ENCODE measurements at regions not wholly inside any gene's neighbourhood (a gene's known extent, or its start where the extent isn't known, plus 50 kb on each side); places are given as distances from the start of the nearest gene placed in this dataset.
"Not testable (repeated sequence)": the region's sequence is repeated elsewhere in the genome, so short reads cannot be mapped to it uniquely, and the experiment has no call there.

DNA sequence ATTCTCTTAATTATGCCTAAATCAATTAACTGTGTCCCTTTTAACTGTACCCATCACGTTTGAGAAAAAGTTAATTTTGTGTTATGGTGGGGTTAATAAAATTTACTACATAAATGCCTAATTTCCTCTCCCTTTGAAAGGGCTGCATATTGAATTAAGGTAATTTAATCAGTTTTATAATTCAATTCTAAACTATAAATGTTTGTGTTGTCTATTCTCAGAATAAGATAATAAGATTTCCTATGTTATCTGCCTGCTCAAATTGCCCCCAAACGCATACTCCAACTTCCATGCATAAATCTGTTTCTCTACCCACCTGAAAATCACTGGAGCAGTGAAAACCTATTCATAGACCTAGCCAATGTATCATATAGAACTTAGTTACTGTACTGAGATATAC is 1716.1 kb downstream of the SI start:
- CTCF ChIA-PET: no interaction called here
- intact Hi-C loops (cut with micrococcal nuclease): no loop called here
- H3K27me3 Mint-ChIP-seq: no peaks in the 10 kb centered on the region
- POLR2A ChIA-PET: no interaction called here
- H3K36me3 Mint-ChIP-seq: no peaks in the 10 kb centered on the region
- no peak overlapping the region for H3K27ac Mint-ChIP-seq
- peaks cover 9% of the 10 kb centered on the region for H3K9me3 Mint-ChIP-seq
- H3K4me3 Mint-ChIP-seq: no peak overlapping the region
- no peak for DNase-seq
- H3K4me1 Mint-ChIP-seq (ENCODE audit: low read depth): no peaks in the 10 kb centered on the region

DNA sequence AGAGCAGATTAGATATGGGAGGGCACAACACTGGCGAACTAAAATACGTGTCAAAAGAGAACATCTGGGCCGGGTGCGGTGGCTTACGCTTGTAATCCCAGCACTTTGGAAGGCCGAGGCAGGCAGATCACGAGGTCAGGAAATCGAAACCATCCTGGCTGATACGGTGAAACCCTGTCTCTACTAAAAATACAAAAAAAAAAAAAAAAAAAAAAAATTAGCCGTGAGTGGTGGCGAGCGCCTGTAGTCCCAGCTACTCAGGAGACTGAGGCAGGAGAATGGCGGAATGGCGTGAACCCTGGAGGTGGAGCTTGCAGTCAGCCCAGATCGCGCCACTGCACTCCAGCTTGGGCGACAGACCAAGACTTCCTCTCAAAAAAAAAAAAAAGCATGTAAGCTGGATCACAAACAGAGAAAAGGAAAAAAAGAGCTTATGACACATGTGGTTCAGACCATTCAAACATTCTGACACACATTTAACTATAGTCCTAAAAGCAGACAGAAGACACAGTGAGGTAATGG is 1716.9 kb downstream of the SI start:
- H3K27me3 Mint-ChIP-seq; DNase-seq; H3K9me3 Mint-ChIP-seq; CTCF ChIA-PET; H3K4me1 Mint-ChIP-seq (ENCODE audit: low read depth); intact Hi-C loops (cut with micrococcal nuclease); POLR2A ChIA-PET; H3K27ac Mint-ChIP-seq; H3K4me3 Mint-ChIP-seq; H3K36me3 Mint-ChIP-seq: not testable (repeated sequence)

DNA sequence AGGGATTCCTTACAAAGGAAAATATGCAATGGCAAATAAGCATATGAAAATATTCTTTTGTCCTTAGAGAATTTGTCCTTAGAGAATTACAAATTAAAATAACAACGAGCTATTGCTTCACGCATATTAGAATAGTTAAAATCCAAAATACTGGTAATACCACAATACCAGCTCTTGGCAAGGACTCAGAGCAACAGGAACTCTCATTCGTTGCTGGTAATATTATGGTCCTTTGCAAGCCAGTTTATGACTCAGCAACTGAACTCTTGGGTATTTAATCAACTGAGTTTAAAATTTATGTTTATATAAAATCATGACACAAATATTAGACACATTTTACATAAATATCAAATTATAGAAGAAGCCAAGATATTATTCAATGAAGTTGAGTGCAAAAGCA is 1730.4 kb downstream of the SI start:
- H3K4me3 Mint-ChIP-seq: no peak overlapping the region
- POLR2A ChIA-PET: no interaction called here
- H3K27ac Mint-ChIP-seq: no peak overlapping the region
- intact Hi-C loops (cut with micrococcal nuclease): no loop called here
- no peak for DNase-seq
- peaks cover 11% of the 10 kb centered on the region for H3K9me3 Mint-ChIP-seq
- H3K36me3 Mint-ChIP-seq: no peaks in the 10 kb centered on the region
- H3K27me3 Mint-ChIP-seq: no peaks in the 10 kb centered on the region
- CTCF ChIA-PET: no interaction called here
- H3K4me1 Mint-ChIP-seq (ENCODE audit: low read depth): no peaks in the 10 kb centered on the region

DNA sequence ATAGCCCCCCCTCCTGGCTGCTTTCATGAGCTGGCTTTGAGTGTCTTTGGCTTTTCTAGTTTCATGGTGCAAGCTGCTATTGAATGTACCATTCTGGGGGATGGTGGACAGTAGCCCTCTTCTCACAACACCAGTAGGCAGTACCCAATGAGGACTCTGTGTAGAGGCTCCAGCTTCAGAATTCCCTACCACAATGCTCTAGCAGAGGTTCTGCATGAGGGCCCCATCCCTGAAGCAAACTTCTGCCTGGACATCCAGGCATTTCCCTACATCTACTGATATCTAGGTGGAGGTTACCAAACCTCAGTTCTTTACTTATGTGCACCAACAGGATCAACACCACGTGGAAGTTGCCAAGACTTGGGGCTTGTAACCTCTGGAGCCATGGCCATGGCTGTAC is 1742.9 kb downstream of the SI start:
- H3K27ac Mint-ChIP-seq: no peak overlapping the region
- POLR2A ChIA-PET: no interaction called here
- no peak overlapping the region for H3K4me3 Mint-ChIP-seq

DNA sequence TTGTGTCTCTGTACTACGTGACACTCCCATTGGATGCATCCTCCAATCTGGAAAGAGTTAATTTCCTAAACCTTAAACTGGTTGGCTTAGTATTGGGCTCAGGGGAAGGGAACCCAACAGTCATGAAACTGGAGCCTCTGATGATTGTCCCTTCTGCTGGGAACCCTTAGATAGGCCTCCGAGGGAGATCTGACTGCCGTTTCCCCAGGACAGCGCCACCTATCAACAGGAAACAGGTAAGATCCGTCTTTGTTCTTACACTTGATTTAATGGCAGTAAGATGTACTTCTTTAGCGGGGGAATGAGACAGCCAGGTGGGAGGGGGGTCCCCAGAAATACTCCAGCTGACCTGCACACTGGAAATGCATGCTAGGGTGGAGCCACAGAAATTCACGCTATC is 1749.6 kb downstream of the SI start:
- H3K9me3 Mint-ChIP-seq: peaks cover 20% of the 10 kb centered on the region

More for the DNA sequence above, 1742.9 kb downstream of the SI start:
- H3K9me3 Mint-ChIP-seq: peaks cover 22% of the 10 kb centered on the region
- intact Hi-C loops (cut with micrococcal nuclease): no loop called here
- H3K27me3 Mint-ChIP-seq: no peaks in the 10 kb centered on the region
- CTCF ChIA-PET: interaction anchor here (0.6 kb wide), 1 partner anchor 9 kb away, joined by 4 read pairs; no protein-coding TSS in a partner anchor
- no peaks in the 10 kb centered on the region for H3K4me1 Mint-ChIP-seq (ENCODE audit: low read depth)
- no peak for DNase-seq
- no peaks in the 10 kb centered on the region for H3K36me3 Mint-ChIP-seq

GRCh38 chr3:163327086-163327485 is 1751.2 kb downstream of the SI start:
- Mint-ChIP-seq H3K27me3 (no peaks in the 10 kb centered on the region), H3K4me1 (ENCODE audit: low read depth) (no peaks in the 10 kb centered on the region), H3K4me3 (no peak overlapping the region), H3K27ac (no peak overlapping the region), H3K36me3 (no peaks in the 10 kb centered on the region), H3K9me3 (peaks cover 18% of the 10 kb centered on the region)
- no peak for DNase-seq
- ChIA-PET POLR2A (no interaction called here), CTCF (no interaction called here)
- intact Hi-C loops (cut with micrococcal nuclease): no loop called here

More for the DNA sequence above, 1749.6 kb downstream of the SI start:
- no peaks in the 10 kb centered on the region for H3K27me3 Mint-ChIP-seq
- intact Hi-C loops (cut with micrococcal nuclease): no loop called here
- no peak overlapping the region for H3K4me3 Mint-ChIP-seq
- no peaks in the 10 kb centered on the region for H3K36me3 Mint-ChIP-seq
- no peaks in the 10 kb centered on the region for H3K4me1 Mint-ChIP-seq (ENCODE audit: low read depth)
- ChIA-PET POLR2A (no interaction called here), CTCF (no interaction called here)
- H3K27ac Mint-ChIP-seq: no peak overlapping the region
- no peak for DNase-seq

DNA sequence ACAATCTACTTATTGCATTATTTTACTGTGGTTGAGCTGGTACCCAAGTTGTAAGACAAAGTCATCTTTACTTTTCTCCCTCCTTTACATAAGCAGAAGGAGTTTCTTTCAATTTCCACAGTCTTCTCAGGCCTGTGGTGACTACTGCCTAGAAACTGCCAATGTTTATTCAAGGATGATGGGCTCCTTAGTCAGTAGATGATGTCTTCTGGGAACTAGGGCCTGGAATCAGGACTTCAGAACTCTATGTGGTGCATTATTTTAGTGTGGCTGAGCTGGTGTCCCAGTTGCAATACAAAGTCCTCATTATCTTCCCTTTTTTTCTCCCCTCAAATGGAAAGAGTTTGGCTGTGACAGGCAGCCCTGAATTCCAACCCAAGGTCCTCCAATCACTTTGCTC is 1762.5 kb downstream of the SI start:
- Mint-ChIP-seq H3K4me3 (no peak overlapping the region), H3K9me3 (peaks cover 26% of the 10 kb centered on the region), H3K4me1 (ENCODE audit: low read depth) (no peaks in the 10 kb centered on the region), H3K36me3 (no peaks in the 10 kb centered on the region), H3K27ac (no peak overlapping the region), H3K27me3 (no peaks in the 10 kb centered on the region)
- POLR2A ChIA-PET: no interaction called here
- intact Hi-C loops (cut with micrococcal nuclease): no loop called here
- CTCF ChIA-PET: no interaction called here
- DNase-seq: no peak

DNA sequence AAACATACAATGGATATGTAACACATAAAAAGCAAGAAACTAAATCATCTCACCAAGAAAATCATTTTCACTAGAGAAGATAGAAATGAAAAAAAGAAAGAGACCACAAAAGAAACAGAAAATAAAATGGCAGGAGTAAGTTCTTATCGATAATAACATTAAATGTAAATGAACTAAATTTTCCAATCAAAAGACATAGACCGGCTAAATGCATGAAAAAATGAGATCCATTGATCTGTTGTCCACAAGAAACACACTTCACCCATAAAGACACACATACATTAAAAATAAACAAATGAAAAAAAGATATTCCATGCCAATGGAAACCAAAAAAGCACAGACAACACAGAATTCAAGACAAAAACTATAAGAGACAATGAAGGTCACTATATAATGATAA is 1771.9 kb downstream of the SI start:
- peaks cover 26% of the 10 kb centered on the region for H3K9me3 Mint-ChIP-seq
- no peaks in the 10 kb centered on the region for H3K36me3 Mint-ChIP-seq
- H3K27me3 Mint-ChIP-seq: no peaks in the 10 kb centered on the region
- CTCF ChIA-PET: no interaction called here
- no peak overlapping the region for H3K4me3 Mint-ChIP-seq
- H3K4me1 Mint-ChIP-seq (ENCODE audit: low read depth): no peaks in the 10 kb centered on the region
- H3K27ac Mint-ChIP-seq: no peak overlapping the region
- intact Hi-C loops (cut with micrococcal nuclease): no loop called here
- POLR2A ChIA-PET: no interaction called here
- DNase-seq: no peak

- intact Hi-C loops (cut with micrococcal nuclease): no loop called here
- no peak overlapping the region for H3K4me3 Mint-ChIP-seq
- ChIA-PET POLR2A (no interaction called here), CTCF (no interaction called here)
- H3K4me1 Mint-ChIP-seq (ENCODE audit: low read depth): no peaks in the 10 kb centered on the region
- H3K27ac Mint-ChIP-seq: no peak overlapping the region
- H3K27me3 Mint-ChIP-seq: no peaks in the 10 kb centered on the region
- H3K9me3 Mint-ChIP-seq: peaks cover 11% of the 10 kb centered on the region
- DNase-seq: no peak
- H3K36me3 Mint-ChIP-seq: no peaks in the 10 kb centered on the region
These were observed 1777.1 kb downstream of the OTOL1 start for GRCh38 chr3:163273694-163274093.

GRCh38 chr3:163266731-163267130 is 1770.1 kb downstream of the OTOL1 start:
- Mint-ChIP-seq H3K4me3 (no peak overlapping the region), H3K4me1 (ENCODE audit: low read depth) (no peaks in the 10 kb centered on the region), H3K36me3 (no peaks in the 10 kb centered on the region), H3K9me3 (peaks cover 19% of the 10 kb centered on the region), H3K27me3 (no peaks in the 10 kb centered on the region), H3K27ac (no peak overlapping the region)
- CTCF ChIA-PET: no interaction called here
- DNase-seq: no peak
- intact Hi-C loops (cut with micrococcal nuclease): no loop called here
- POLR2A ChIA-PET: no interaction called here

DNA sequence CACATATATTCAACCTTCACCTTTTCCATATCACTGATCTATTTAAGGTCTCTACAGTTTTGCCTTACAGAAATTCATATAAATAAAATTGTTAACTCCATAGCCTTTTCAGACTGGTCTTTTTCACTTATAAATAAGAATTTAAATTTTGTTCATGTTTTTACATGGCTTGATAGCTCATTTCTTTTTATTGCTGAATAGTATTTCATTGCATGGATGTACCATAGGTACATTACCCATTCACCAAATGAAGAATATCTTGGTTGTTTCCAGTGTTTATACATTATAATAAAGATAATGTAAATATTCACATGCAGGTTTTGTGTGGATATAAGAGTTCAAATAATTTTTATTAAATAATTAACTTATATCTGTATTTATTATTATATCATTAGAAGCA is 1765.0 kb downstream of the OTOL1 start:
- Mint-ChIP-seq H3K4me1 (ENCODE audit: low read depth) (no peaks in the 10 kb centered on the region), H3K9me3 (peaks cover 25% of the 10 kb centered on the region), H3K4me3 (no peak overlapping the region), H3K27ac (no peak overlapping the region), H3K36me3 (no peaks in the 10 kb centered on the region), H3K27me3 (no peaks in the 10 kb centered on the region)
- intact Hi-C loops (cut with micrococcal nuclease): no loop called here
- DNase-seq: no peak
- CTCF ChIA-PET: no interaction called here
- POLR2A ChIA-PET: no interaction called here

GRCh38 chr3:163261056-163261455 is 1764.4 kb downstream of the OTOL1 start:
- DNase-seq: no peak
- intact Hi-C loops (cut with micrococcal nuclease): no loop called here
- Mint-ChIP-seq H3K9me3 (peaks cover 22% of the 10 kb centered on the region), H3K4me3 (no peak overlapping the region), H3K4me1 (ENCODE audit: low read depth) (no peaks in the 10 kb centered on the region), H3K27ac (no peak overlapping the region), H3K27me3 (no peaks in the 10 kb centered on the region), H3K36me3 (no peaks in the 10 kb centered on the region)
- ChIA-PET POLR2A (no interaction called here), CTCF (no interaction called here)

GRCh38 chr3:163218336-163218735 is 1721.7 kb downstream of the OTOL1 start:
- POLR2A ChIA-PET: no interaction called here
- CTCF ChIA-PET: no interaction called here
- no peak for DNase-seq

DNA sequence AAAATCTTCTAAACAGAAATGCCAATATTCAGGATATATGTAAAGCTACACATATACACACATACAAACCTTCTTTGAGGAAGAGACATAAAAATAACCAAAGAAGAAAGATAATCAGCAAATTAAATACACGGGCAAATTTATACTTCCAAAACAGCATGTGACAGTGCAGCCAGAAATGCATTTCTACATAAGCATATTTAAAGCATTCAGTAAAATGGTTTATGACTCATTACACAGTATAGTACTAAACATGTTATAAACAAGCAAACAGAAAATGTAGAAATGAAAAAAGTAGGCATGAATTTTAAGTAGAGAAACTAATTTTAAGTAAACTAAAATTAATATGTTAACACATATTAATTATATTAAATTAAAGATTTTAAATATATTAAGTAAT is 1717.2 kb downstream of the OTOL1 start:
- H3K27ac Mint-ChIP-seq: no peak overlapping the region
- no peaks in the 10 kb centered on the region for H3K4me1 Mint-ChIP-seq (ENCODE audit: low read depth)
- peaks cover 10% of the 10 kb centered on the region for H3K9me3 Mint-ChIP-seq
- POLR2A ChIA-PET: no interaction called here
- intact Hi-C loops (cut with micrococcal nuclease): no loop called here
- CTCF ChIA-PET: no interaction called here
- H3K27me3 Mint-ChIP-seq: no peaks in the 10 kb centered on the region
- H3K36me3 Mint-ChIP-seq: no peaks in the 10 kb centered on the region
- no peak for DNase-seq
- no peak overlapping the region for H3K4me3 Mint-ChIP-seq

More at GRCh38 chr3:163218336-163218735, 1721.7 kb downstream of the OTOL1 start:
- no peak overlapping the region for H3K27ac Mint-ChIP-seq
- peaks cover 13% of the 10 kb centered on the region for H3K9me3 Mint-ChIP-seq
- H3K4me1 Mint-ChIP-seq (ENCODE audit: low read depth): no peaks in the 10 kb centered on the region
- intact Hi-C loops (cut with micrococcal nuclease): no loop called here
- H3K27me3 Mint-ChIP-seq: no peaks in the 10 kb centered on the region
- H3K4me3 Mint-ChIP-seq: no peak overlapping the region
- H3K36me3 Mint-ChIP-seq: no peaks in the 10 kb centered on the region
